IMR-90 (cell line): ENCODE measurements at regions not wholly inside any gene's neighbourhood (a gene's known extent, or its start where the extent isn't known, plus 50 kb on each side); places are given as distances from the start of the nearest gene placed in this dataset.

ENCODE experiments used
- ATAC-seq: fragments of 200-7000 bp; cut with Tn5 transposase; 2 replicates; pipeline ENCODE4 v1.9.1; 2020; ENCODE audit warnings: low read depth, mild to moderate bottlenecking, moderate library complexity
- BruUV-seq: library from RNA; stranded (reverse); fragments of 400-500 nt; replicated peaks from 2 replicates; lab custom pipeline; 2021; lab: Mats Ljungman, UMichigan
- CTCF ChIA-PET: fragments of 300-600 bp; formaldehyde crosslinking; extraction: SDS; loops from one replicate; lab custom pipeline; 2021; ENCODE audit warnings: antibody characterized with exemption; lab: Yijun Ruan, JAX
- POLR2A ChIA-PET: fragments of 300-600 bp; sonication (Branson Sonifier 250); formaldehyde crosslinking; loops from one replicate; lab custom pipeline; 2022; ENCODE audit warnings: antibody characterized with exemption; ENCODE audit not compliant: unreplicated experiment; lab: Charles Lee
- DNase-seq: peaks from one replicate; pipeline ENCODE4 v3.0.0; 2013
- H2AFZ ChIP-seq: replicated peaks from 2 replicates; pipeline ENCODE3; 2013; ENCODE audit warnings: low read length, mild to moderate bottlenecking; ENCODE audit not compliant: poor library complexity
- H2AK5ac ChIP-seq: 2 replicates; pipeline ENCODE4 v1.6.1; 2013; ENCODE audit warnings: low read depth, low read length, inconsistent platforms
- H2AK9ac ChIP-seq: replicated peaks from 2 replicates; pipeline ENCODE3; 2013; ENCODE audit warnings: mild to moderate bottlenecking, low read depth, low read length, moderate library complexity; ENCODE audit not compliant: poor library complexity
- H2BK120ac ChIP-seq: 2 replicates; pipeline ENCODE4 v1.6.1; 2013; ENCODE audit warnings: low read depth, low read length, inconsistent platforms
- H2BK15ac ChIP-seq: 3 replicates; pipeline ENCODE4 v1.6.1; 2013; ENCODE audit warnings: low read depth, low read length, inconsistent platforms
- H2BK20ac ChIP-seq: 2 replicates; pipeline ENCODE4 v1.6.1; 2013; ENCODE audit warnings: low read depth, mild to moderate bottlenecking, inconsistent platforms, low read length, moderate library complexity
- H2BK5ac ChIP-seq: 2 replicates; pipeline ENCODE4 v1.6.1; 2013; ENCODE audit warnings: mild to moderate bottlenecking, low read depth, low read length, inconsistent platforms; ENCODE audit not compliant: poor library complexity, severe bottlenecking
- H3K14ac ChIP-seq: replicated peaks from 2 replicates; pipeline ENCODE4 v1.6.1; 2013; ENCODE audit warnings: low read depth, low read length, inconsistent platforms
- H3K18ac ChIP-seq: 2 replicates; pipeline ENCODE4 v1.6.1; 2013; ENCODE audit warnings: low read depth, low read length, control low read depth
- H3K23ac ChIP-seq: 2 replicates; pipeline ENCODE4 v1.6.1; 2013; ENCODE audit warnings: low read depth, low read length, inconsistent platforms
- H3K27ac ChIP-seq: 2 replicates; pipeline ENCODE4 v1.5.1; 2013; ENCODE audit warnings: mild to moderate bottlenecking, control low read depth, low read length; ENCODE audit not compliant: insufficient read depth
- H3K27me3 ChIP-seq: 2 replicates; pipeline ENCODE4 v1.6.1; 2013; ENCODE audit warnings: low read length; ENCODE audit not compliant: control insufficient read depth, insufficient read depth
- H3K36me3 ChIP-seq: 2 replicates; pipeline ENCODE4 v1.6.1; 2013; ENCODE audit warnings: low read length, mixed read lengths; ENCODE audit not compliant: control insufficient read depth, insufficient read depth
- H3K4ac ChIP-seq: 2 replicates; pipeline ENCODE4 v1.6.1; 2013; ENCODE audit warnings: low read depth, low read length, inconsistent platforms
- H3K4me1 ChIP-seq: 2 replicates; pipeline ENCODE4 v1.6.1; 2013; ENCODE audit warnings: low read length, mixed read lengths; ENCODE audit not compliant: control insufficient read depth, insufficient read depth
- H3K4me2 ChIP-seq: 2 replicates; pipeline ENCODE4 v1.6.1; 2013; ENCODE audit warnings: low read depth, mild to moderate bottlenecking, control low read depth, low read length, moderate library complexity
- H3K4me3 ChIP-seq: 2 replicates; pipeline ENCODE4 v1.5.1; 2013; ENCODE audit warnings: low read depth, mild to moderate bottlenecking, control low read depth, low read length, moderate library complexity; ENCODE audit not compliant: insufficient read depth
- H3K56ac ChIP-seq: 2 replicates; pipeline ENCODE4 v1.6.1; 2013; ENCODE audit warnings: low read length, inconsistent platforms; ENCODE audit not compliant: insufficient read depth; ENCODE audit errors: extremely low read depth
- H3K79me1 ChIP-seq, 2 experiments: 2 replicates each; pipeline ENCODE4 v1.6.1; 2013; ENCODE audit warnings: low read length in 2 of 2, inconsistent platforms in 1 of 2, low read depth in 1 of 2
- H3K9ac ChIP-seq: 2 replicates; pipeline ENCODE4 v1.6.1; 2013; ENCODE audit warnings: low read depth, low read length, control low read depth
- H3K9me1 ChIP-seq: 2 replicates; pipeline ENCODE4 v1.6.1; 2013; ENCODE audit warnings: low read length, inconsistent platforms; ENCODE audit not compliant: insufficient read depth
- H3K9me3 ChIP-seq: 2 replicates; pipeline ENCODE4 v1.6.1; 2013; ENCODE audit warnings: low read length; ENCODE audit not compliant: control insufficient read depth, insufficient read depth
- H4K20me1 ChIP-seq: 2 replicates; pipeline ENCODE4 v1.6.1; 2013; ENCODE audit warnings: low read length, inconsistent platforms; ENCODE audit not compliant: insufficient read depth
- H4K5ac ChIP-seq: 2 replicates; pipeline ENCODE4 v1.6.1; 2013; ENCODE audit warnings: mild to moderate bottlenecking, low read depth, low read length, control low read depth
- H4K8ac ChIP-seq, 2 experiments: 2 replicates each; pipeline ENCODE4 v1.6.1; 2013; ENCODE audit warnings: low read depth in 2 of 2, low read length in 2 of 2, control low read depth in 1 of 2, inconsistent platforms in 1 of 2
- H4K91ac ChIP-seq: 2 replicates; pipeline ENCODE4 v1.6.1; 2013; ENCODE audit warnings: low read depth, low read length, inconsistent platforms; ENCODE audit not compliant: insufficient read depth
- BHLHE40 ChIP-seq: fragments of 150-350 bp; IDR thresholded peaks from 2 replicates; pipeline ENCODE4 v1.6.1; 2016; ENCODE audit warnings: mild to moderate bottlenecking, low read depth, low read length
- CEBPB ChIP-seq: IDR thresholded peaks from 2 replicates; pipeline ENCODE4 v1.6.1; 2012; ENCODE audit warnings: low read depth, low read length, improper control_type of control experiment
- RAD21 ChIP-seq: IDR thresholded peaks from 2 replicates; pipeline ENCODE4 v1.6.1; 2012; ENCODE audit warnings: low read length, improper control_type of control experiment
- RFX5 ChIP-seq: IDR thresholded peaks from 2 replicates; pipeline ENCODE4 v1.8.0; 2012; ENCODE audit warnings: low read depth, mild to moderate bottlenecking, low read length, moderate library complexity
- SMC3 ChIP-seq: fragments of 150-350 bp; IDR thresholded peaks from 2 replicates; pipeline ENCODE4 v1.6.1; 2016; ENCODE audit warnings: low read depth, mild to moderate bottlenecking, antibody characterized with exemption, low read length, moderate library complexity
- dilution Hi-C: fragments of 300-500 bp; cut with HindIII; formaldehyde crosslinking; loops from one replicate; pipeline ENCODE4 v1.14.3; 2018; ENCODE audit warnings: low sequenced_read_pairs; ENCODE audit not compliant: unreplicated experiment
- in situ Hi-C: fragments of 300-500 bp; cut with MboI; formaldehyde crosslinking; loops from 3 replicates; pipeline ENCODE4 v1.14.3; 2019; ENCODE audit warnings: low sequenced_read_pairs, inconsistent platforms, mixed read lengths
- intact Hi-C: fragments of 100-400 bp; cut with micrococcal nuclease; formaldehyde crosslinking; loops from 2 replicates; pipeline ENCODE4 v1.10.0; 2022
- TF ChIP-seq, protein P1 (sequence below): fragments of 150-350 bp; IDR thresholded peaks from 2 replicates; pipeline ENCODE4 v1.6.1; 2016; ENCODE audit warnings: low read depth, mild to moderate bottlenecking, low read length, moderate library complexity, borderline replicate concordance

DNA sequence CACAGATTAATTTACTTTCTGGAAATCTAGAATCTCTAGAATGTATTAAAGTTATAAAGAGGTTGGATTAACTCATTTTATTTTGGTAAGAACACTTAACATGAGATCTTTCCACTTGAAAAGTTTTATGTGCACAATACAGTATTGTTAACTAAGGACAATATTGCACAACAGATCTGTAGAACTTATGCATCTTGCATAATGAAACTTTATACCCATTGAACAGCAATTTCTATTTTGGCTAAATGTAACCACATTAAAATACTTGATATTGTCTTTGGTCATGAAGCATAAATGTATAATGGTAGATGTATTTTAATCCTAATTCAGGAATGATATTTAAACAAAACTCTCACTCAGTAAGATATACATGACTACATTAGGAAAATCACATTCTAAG, 203.8 kb downstream of the SNX19 start:
- no peak overlapping the region for H3K56ac ChIP-seq
- H3K4me2 ChIP-seq: no peak overlapping the region
- no peak overlapping the region for H4K5ac ChIP-seq
- no peak overlapping the region for H3K4me3 ChIP-seq
- H4K91ac ChIP-seq: no peak overlapping the region
- BruUV-seq: no TSS peak
- H4K8ac ChIP-seq: no peak overlapping the region
- H2BK20ac ChIP-seq: no peak overlapping the region
- H3K9me1 ChIP-seq: peaks cover 6% of the 10 kb centered on the region
- no peak overlapping the region for H3K23ac ChIP-seq
- H2BK15ac ChIP-seq: no peak overlapping the region
- H3K14ac ChIP-seq: no peak overlapping the region
- no peak for ATAC-seq
- H3K4me1 ChIP-seq: peaks cover 18% of the 10 kb centered on the region
- in situ Hi-C loops (no loop called here), dilution Hi-C loops (no loop called here), intact Hi-C loops (loop anchor here (1.0 kb wide), 1 partner anchor 211 kb away; no protein-coding TSS in a partner anchor)
- H3K27ac ChIP-seq: no peak overlapping the region
- no peaks in the 10 kb centered on the region; the same call in 1 of the 2 replicates for H3K27me3 ChIP-seq
- TF ChIP-seq SMC3 (no peak), RFX5 (no peak), RAD21 (no peak), BHLHE40 (no peak), CEBPB (peak; percentile 74)
- TF ChIP-seq, protein P1, sequence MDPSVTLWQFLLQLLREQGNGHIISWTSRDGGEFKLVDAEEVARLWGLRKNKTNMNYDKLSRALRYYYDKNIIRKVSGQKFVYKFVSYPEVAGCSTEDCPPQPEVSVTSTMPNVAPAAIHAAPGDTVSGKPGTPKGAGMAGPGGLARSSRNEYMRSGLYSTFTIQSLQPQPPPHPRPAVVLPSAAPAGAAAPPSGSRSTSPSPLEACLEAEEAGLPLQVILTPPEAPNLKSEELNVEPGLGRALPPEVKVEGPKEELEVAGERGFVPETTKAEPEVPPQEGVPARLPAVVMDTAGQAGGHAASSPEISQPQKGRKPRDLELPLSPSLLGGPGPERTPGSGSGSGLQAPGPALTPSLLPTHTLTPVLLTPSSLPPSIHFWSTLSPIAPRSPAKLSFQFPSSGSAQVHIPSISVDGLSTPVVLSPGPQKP: no peak
- H4K20me1 ChIP-seq: no peaks in the 10 kb centered on the region
- H3K79me1 ChIP-seq: no peaks in the 10 kb centered on the region
- POLR2A ChIA-PET: no interaction called here
- H2AK5ac ChIP-seq: no peak overlapping the region
- H3K9me3 ChIP-seq: peaks cover 2% of the 10 kb centered on the region
- H2AK9ac ChIP-seq: no peak overlapping the region
- no peak overlapping the region for H2BK5ac ChIP-seq
- CTCF ChIA-PET: interaction anchor here (1.0 kb wide), 1 partner anchor 57 kb away, joined by 3 read pairs; no protein-coding TSS in a partner anchor
- no peak overlapping the region for H3K18ac ChIP-seq
- H3K9ac ChIP-seq: no peak overlapping the region
- H2AFZ ChIP-seq: no peak overlapping the region
- no peak for DNase-seq
- no peak overlapping the region for H2BK120ac ChIP-seq
- no peak overlapping the region for H3K4ac ChIP-seq
- no peaks in the 10 kb centered on the region for H3K36me3 ChIP-seq
